T-helper 1 cell treated with Interleukin-12 subunit alpha and Interleukin-12 subunit beta and Interleukin-4 antibody, amounts not matched to agents 30 ng/mL and 1 ng/mL, for 36 hours (primary cell): ENCODE measurements at regions not wholly inside any gene's neighbourhood (a gene's known extent, or its start where the extent isn't known, plus 50 kb on each side); places are given as distances from the start of the nearest gene placed in this dataset.
"Not testable (repeated sequence)": the region's sequence is repeated elsewhere in the genome, so short reads cannot be mapped to it uniquely, and the experiment has no call there.

ENCODE experiments used
- intact Hi-C: fragments of 100-400 bp; cut with micrococcal nuclease; formaldehyde crosslinking; loops from one replicate; pipeline ENCODE4 v1.15.1; 2024

GRCh38 chr6:81625216-81625615 lies 127.3 kb downstream of the TENT5A start:
- intact Hi-C loops, result no loop called here

GRCh38 chr6:81624453-81624852 lies 128.0 kb downstream of the TENT5A start:
- intact Hi-C loops, result no loop called here

DNA sequence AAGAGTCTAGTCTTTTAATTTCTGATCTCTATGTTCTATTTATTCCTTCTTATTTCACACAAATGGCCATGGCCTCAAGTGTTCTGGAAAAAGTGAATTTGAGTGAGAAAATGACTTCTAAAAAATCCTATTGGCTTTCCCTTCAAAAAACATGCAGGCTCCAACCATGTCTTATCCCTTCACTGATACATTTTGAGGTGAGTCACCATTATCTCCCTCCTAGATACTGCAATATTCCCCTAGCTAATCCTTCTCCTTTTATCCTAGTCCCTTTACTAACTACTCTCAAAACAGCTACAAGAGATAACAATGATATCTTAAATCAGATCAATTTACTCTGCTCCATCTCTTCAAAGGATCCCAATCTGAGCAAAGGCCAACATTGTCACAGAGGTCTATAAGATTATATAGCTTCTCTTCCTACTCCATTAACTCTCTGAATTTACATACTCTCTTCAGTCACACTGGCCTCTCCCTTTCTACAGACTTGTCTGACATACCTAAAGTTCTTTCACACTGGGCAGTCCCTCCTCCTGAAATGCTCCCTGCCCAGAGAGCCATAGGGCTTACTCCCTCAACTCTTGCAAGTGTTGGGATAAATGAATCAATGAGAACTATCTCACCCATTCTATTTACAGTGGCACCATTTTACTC lies 129.2 kb downstream of the TENT5A start:
- intact Hi-C loops, result no loop called here

- intact Hi-C loops, result no loop called here
Measured at GRCh38 chr6:81621816-81622395, 130.6 kb downstream of the TENT5A start.

DNA sequence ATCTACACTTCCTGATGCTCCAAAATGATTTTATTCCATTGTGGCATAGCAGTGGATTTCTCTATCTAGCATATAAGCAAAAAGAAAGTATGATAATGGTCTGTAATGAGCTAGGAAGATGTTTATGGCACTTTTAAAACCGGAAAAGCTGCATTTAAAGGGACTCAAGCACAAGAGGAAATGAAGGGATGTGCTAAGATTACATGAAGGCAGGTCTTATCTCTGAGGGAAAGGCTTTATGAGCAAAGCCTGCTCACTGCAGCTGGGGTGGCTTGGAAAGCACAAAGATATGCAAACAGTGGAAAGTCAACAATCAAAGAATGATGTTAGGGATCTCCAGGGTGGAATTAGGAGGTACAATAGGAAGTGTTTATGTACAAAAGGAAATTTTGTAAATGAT lies 138.2 kb downstream of the TENT5A start:
- intact Hi-C loops, result no loop called here

- intact Hi-C loops, result no loop called here
Measured at GRCh38 chr6:81613606-81614005, 138.9 kb downstream of the TENT5A start.

- intact Hi-C loops, result no loop called here
Measured at GRCh38 chr6:81612136-81612535, 140.3 kb downstream of the TENT5A start.

DNA sequence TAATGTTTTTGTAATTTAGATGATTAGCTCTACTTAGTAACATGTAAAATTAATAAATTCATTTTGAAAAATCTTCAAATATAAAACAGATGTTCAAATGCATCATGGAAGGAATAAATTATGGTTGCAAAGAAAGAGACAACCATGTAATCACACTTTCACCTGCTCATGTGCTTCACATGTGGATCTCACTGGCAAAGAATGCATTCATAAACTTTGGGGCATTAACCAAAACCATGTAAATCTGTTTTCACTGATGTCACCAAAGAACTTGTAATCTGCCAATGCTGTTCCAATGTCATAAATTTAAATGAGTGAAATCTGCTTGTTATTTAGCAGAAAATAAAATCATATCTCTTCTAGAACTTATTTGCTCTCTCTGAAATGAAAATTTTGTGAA lies 142.7 kb downstream of the TENT5A start:
- intact Hi-C loops, result no loop called here

DNA sequence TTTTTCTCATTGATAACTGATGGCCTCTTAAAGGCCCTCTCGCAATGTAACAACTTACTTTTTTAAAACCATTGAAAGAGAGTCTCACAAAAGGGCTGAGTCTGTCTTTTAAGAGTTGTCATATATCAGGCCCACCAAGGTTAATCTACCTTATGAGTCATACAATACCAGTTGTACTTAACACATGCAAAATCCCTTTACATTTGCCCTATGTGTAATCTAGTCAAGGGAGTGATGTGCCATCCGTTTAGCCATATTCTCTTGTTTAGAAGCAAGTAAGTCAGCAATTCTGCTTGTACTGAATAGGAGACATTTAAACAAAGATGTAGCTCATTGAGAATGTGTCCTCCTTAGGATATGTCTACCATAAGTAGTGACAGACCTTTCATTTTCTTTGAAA lies 143.7 kb downstream of the TENT5A start:
- intact Hi-C loops, result no loop called here

GRCh38 chr6:81606965-81607381 lies 145.5 kb downstream of the TENT5A start:
- intact Hi-C loops, result no loop called here

GRCh38 chr6:81605526-81605925 lies 147.0 kb downstream of the TENT5A start:
- intact Hi-C loops, result no loop called here

GRCh38 chr6:81601918-81602317 lies 150.6 kb downstream of the TENT5A start:
- intact Hi-C loops, result no loop called here

- intact Hi-C loops, result not testable (repeated sequence)
Measured at GRCh38 chr6:81600488-81600887, 152.0 kb downstream of the TENT5A start.

GRCh38 chr6:81594501-81594900 lies 158.0 kb downstream of the TENT5A start:
- intact Hi-C loops, result no loop called here

- intact Hi-C loops, result no loop called here
Measured at GRCh38 chr6:81590314-81590691, 162.2 kb downstream of the TENT5A start.

DNA sequence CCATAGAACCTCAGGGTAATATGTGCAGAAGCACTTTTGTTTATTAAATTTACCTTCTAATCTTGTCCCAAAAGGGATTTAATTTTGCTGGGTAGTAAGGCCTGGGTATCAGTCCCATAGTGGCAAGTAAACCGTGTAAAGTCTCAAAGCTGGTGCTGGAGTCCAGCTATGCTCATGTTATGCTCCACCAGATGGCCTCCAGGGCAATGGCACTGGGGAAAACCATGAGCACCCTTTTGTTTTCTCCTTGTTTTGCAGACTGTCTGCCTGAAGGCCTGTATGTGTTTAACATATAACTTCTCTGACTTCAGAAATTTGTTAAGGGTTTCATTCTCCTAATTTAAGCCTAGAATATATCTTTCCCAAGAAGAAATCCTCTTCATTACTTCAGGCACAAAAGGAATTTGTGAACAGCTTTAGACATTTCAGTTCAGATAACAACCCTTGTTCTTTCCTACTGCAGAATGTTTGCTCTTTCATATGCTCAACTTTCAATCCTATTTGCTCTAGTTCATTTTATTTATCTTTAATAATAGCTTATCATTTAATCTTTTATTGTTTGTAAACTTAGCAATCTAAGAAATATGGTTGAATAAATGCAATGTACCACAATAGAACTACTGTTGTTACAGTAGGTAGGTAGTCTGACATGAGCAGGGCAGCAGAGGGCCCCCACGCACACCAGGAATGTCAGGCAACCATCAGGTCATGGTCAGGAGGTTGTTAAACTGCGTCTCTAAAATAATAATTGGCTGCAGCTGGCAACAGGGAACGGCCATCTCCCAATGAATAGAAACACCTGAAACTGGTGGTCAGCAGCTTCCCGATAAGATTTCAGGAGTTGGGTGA lies 162.8 kb downstream of the TENT5A start:
- intact Hi-C loops, result no loop called here

GRCh38 chr6:81585686-81586085 lies 166.8 kb downstream of the TENT5A start:
- intact Hi-C loops, result not testable (repeated sequence)

- intact Hi-C loops, result not testable (repeated sequence)
Measured at GRCh38 chr6:81584156-81584555, 168.3 kb downstream of the TENT5A start.

GRCh38 chr6:81575442-81575841 lies 177.0 kb downstream of the TENT5A start:
- intact Hi-C loops, result no loop called here

DNA sequence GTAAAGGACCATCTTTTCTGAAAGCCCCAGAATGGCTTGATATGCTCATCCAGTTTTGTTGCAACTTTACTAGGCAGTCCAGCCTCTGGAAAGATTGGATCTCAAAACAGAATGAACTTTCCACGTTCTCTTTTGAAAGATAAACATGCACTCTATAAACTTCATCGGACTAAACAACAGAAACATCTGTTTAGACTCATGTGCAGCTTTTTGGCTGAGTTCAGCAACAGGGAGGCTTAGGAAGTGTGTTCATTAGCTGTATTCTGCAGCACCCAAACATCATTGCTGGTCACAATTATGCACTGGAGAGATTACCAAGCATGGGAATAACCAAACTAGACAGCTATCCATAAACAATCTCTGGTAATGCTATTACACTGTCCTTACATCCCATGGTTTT lies 180.5 kb downstream of the TENT5A start:
- intact Hi-C loops, result no loop called here

GRCh38 chr6:81570681-81571080 lies 181.8 kb downstream of the TENT5A start:
- intact Hi-C loops, result no loop called here

DNA sequence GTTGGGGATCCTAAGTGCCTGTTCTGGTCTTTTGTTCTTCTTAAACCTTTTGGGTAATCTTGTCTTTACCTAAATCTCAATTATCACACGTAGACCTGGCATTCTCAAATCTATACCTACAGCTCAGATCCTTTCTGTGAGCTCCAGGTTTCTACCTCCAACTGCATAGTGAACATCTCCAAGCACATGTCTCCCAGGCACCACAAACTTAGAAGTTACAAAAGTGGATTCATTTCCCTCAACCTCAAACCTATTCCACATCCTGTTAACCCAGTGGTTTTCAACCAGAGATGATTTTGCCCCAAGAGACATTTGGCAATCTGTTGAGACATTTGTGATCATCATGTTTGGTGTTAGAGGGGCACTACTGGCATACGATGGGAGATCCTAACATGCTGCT lies 183.5 kb downstream of the TENT5A start:
- intact Hi-C loops, result no loop called here

DNA sequence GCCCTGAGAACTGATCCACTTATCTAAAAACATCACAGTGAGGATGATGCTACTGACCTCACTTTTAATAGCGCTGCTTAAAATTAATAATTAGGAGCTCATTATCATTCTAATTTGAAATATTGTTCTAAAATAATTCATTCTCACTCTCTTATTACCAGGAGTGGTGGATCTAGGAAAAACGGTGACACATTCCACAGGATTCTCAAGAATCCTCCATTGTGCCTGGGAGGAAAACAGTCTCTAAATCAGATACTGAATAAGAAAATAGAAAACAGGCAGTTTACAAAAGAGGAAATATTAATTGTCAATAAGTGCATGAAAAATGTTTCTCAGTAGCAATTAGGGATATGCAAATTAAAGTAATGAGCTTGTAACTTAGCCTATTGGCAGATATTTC lies 187.4 kb downstream of the TENT5A start:
- intact Hi-C loops, result no loop called here
